Activated T-helper 1 cell treated with anti-CD3 and anti-CD28 coated beads, Interleukin-12 subunit alpha, Interleukin-12 subunit beta, Interleukin-2, Interleukin-4 antibody, amounts not matched to agents 30 ng/mL and 10 ng/mL and 1 ng/mL, durations not matched to agents 14 hours and 24 hours and 36 hours (primary cell): ENCODE measurements at regions not wholly inside any gene's neighbourhood (a gene's known extent, or its start where the extent isn't known, plus 50 kb on each side); places are given as distances from the start of the nearest gene placed in this dataset.

Experiments
- DNase-seq: peaks from one replicate; pipeline ENCODE4 v3.0.0; 2021; ENCODE audit warnings: low spot score
- H3K27ac Mint-ChIP-seq: one replicate; pipeline ENCODE4 v1.8.0; 2021; ENCODE audit warnings: mild to moderate bottlenecking, mixed read lengths
- H3K27me3 Mint-ChIP-seq: one replicate; pipeline ENCODE4 v1.8.0; 2022; ENCODE audit warnings: mild to moderate bottlenecking, moderate library complexity, mixed read lengths; ENCODE audit not compliant: insufficient read depth
- H3K36me3 Mint-ChIP-seq: one replicate; pipeline ENCODE4 v1.8.0; 2021; ENCODE audit warnings: low read depth, mixed read lengths
- H3K4me1 Mint-ChIP-seq: one replicate; pipeline ENCODE4 v1.8.0; 2021; ENCODE audit warnings: low read depth, mixed read lengths
- H3K4me3 Mint-ChIP-seq: one replicate; pipeline ENCODE4 v1.8.0; 2021; ENCODE audit warnings: mild to moderate bottlenecking, moderate library complexity, mixed read lengths
- H3K9me3 Mint-ChIP-seq: one replicate; pipeline ENCODE4 v1.8.0; 2021; ENCODE audit warnings: mixed read lengths
- intact Hi-C: fragments of 100-400 bp; cut with micrococcal nuclease; formaldehyde crosslinking; loops from one replicate; pipeline ENCODE4 v1.15.1; 2024

DNA sequence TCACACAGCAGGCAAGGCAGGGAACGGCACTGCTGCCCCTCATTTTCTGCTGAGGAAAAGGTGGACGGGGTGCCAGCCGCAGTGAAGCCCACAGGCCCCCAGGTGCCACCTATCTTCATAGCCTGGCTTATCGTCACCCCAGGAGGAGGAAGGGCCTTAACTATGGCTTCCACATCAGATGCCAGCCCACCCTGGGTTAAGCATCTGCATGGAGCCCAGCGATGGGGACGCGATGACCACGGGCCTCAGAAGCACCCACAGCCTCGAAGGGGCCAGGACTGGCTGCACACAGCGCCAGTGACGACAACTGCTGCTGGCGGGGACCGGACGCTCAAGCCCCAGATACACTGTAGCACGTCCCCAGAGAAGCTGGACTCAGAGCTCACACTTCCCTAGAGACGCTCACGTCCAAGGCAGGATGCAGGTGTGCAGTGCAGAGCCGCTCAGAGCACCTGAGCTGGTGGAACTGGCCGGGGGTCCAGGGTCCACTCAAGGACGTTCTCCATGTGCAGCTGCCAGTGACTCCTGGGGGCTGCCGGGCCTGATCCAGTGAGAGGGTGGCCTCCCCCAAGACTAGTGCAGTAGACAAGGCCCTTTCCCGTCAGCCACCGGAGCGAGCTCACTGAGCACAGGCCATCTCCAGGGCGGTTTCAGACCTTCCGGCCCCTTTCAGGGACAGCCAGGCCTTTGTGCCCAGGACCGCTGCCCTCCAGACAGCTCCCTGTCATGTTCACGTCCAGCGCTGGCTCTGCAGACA is 83.0 kb downstream of the YTHDF1 start:
- no peak for DNase-seq
- Mint-ChIP-seq H3K4me1 (no peaks in the 10 kb centered on the region), H3K4me3 (no peak overlapping the region), H3K36me3 (no peaks in the 10 kb centered on the region), H3K27ac (no peak overlapping the region), H3K9me3 (no peaks in the 10 kb centered on the region), H3K27me3 (no peaks in the 10 kb centered on the region)
- intact Hi-C loops, result no loop called here

DNA sequence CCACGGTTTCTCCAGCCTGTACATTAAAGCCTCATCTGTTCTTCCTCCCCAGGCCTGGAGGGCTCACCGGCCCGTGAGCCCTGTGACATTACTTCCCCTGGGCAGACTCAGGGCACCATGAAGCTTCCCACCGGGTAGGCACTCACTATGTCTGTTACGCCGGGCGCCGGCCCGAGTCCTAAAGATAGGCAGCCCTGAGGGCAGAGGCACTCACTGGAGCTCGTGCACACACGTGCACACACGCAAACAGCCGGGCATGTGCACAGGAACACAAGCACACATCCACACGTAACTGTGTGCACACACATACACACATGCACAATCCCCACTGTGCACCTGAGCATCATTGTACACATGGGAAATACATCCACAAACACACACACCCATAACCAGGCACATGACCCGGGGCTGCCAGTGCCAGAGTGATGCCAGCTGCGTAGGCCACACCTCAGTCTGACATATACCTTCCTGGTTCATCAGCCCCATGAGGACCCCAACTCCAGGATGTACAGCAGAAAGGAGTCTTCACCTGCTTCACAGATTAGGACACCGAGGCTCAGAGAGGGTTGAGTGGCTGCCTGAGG is 83.7 kb downstream of the YTHDF1 start:
- intact Hi-C loops, result no loop called here
- no peak for DNase-seq
- Mint-ChIP-seq H3K27me3 (no peaks in the 10 kb centered on the region), H3K4me1 (no peaks in the 10 kb centered on the region), H3K4me3 (no peak overlapping the region), H3K36me3 (no peaks in the 10 kb centered on the region), H3K27ac (no peak overlapping the region), H3K9me3 (no peaks in the 10 kb centered on the region)

DNA sequence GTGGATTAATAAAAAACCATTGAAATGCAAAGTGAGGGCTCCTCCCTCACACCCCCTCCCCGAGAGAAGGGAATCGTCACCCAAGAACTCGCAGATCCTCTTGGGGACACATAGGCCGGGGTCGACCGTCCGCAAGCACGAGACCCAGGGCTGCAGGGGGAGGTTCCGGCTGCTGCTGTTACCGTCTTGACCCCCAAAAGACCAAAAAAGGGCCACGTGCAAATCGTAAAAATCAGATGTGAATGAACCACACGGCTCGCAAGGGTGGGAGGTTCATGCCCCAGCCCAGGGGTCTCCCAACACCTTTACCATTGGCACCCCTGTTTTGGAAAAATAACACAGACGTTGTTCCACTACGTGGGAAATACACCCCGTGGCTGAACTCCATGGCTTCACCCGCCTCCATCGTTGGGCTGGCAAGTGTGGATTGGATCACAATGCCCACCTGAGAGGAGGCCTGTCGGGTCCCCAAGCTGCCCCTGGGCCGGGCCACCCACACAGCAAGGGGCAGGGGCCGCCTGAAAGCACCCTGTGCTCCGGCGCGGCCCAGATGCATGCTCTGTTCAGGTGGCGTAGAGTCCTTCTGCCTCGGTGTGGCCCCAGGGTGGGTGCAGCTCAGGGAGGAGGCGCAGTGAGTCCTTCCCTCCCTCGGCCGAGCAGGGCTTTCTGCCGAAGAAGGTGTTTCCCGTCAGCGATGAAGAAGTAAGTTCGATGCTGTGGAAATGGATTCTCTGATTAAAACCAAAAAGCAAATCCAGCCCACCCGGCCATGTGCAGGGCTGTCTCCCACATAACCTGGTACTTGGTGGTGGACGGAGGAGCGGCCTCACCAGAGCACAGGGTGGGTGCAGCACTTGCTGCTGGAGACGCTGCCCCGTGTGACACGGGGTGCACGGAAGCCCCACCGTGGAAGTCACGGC is 85.0 kb downstream of the YTHDF1 start:
- no peak for DNase-seq
- no peaks in the 10 kb centered on the region for H3K4me1 Mint-ChIP-seq
- H3K27me3 Mint-ChIP-seq, result no peaks in the 10 kb centered on the region
- H3K4me3 Mint-ChIP-seq, result no peak overlapping the region
- no peaks in the 10 kb centered on the region for H3K9me3 Mint-ChIP-seq
- no peak overlapping the region for H3K27ac Mint-ChIP-seq
- H3K36me3 Mint-ChIP-seq, result no peaks in the 10 kb centered on the region
- intact Hi-C loops, result no loop called here

DNA sequence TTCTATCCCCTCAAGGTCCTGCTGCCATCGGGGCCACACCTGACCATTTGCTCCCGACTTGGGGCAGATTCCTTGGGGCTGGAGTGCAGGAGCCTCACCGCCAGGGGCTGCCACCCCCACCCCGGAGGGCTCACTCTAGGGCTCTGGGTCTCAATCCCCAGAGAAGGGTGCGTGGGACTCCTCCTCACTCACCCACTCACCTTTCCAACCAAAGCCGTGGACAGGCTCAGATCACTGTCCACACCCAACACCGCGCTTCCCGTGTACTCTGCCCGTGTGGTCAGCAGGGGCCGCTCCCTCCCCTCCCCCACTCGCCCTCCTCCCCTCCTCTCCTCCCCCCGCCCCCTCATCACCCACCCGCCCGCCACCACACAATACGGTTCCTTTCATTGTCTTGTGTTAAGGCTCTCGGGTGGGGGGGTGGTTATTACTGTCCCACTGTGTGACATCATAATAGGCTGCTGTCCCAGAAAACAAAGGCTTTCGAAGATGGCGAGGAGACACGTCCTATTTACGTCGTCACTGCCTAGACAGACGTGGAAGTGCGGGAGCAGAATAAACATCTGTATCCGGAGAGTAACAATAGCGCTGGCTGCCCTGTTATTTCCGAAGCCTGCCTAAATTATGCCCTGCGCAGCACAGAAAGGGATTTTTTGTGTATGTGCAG is 85.8 kb downstream of the YTHDF1 start:
- Mint-ChIP-seq H3K9me3 (no peaks in the 10 kb centered on the region), H3K27ac (no peak overlapping the region), H3K27me3 (no peaks in the 10 kb centered on the region), H3K4me3 (no peak overlapping the region), H3K4me1 (no peaks in the 10 kb centered on the region), H3K36me3 (no peaks in the 10 kb centered on the region)
- no peak for DNase-seq
- intact Hi-C loops, result no loop called here

DNA sequence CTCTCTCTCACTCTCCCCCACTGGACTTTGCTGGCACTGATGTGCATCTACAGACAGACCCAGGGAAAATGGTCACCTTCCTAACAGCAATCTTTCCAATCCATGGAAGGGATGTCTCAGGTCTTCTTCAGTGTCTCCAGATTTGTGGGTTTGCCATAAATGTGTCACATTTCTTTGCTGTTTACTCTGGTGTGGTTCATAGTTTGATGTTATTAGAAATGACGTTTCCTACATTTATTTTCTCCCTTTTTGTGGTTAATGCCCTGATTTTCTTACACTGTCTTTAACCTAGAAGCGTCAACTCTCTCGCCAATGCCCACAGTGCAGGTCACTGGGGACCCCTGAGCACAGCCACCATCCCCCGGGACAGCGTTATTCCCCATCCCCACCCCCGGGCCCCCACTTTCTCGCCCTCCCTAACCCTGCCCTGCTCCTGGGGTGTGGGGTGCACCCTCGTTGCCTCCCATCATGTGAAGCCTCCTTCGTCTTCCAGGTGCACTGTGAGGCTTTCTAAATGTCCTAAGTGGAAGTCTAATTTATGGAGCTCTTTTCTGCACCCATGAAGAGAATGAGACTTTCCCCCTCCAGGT is 86.5 kb downstream of the YTHDF1 start:
- H3K36me3 Mint-ChIP-seq, result no peaks in the 10 kb centered on the region
- H3K27ac Mint-ChIP-seq, result no peak overlapping the region
- H3K4me3 Mint-ChIP-seq, result no peak overlapping the region
- intact Hi-C loops, result no loop called here
- DNase-seq, result no peak
- no peaks in the 10 kb centered on the region for H3K4me1 Mint-ChIP-seq
- no peaks in the 10 kb centered on the region for H3K9me3 Mint-ChIP-seq
- H3K27me3 Mint-ChIP-seq, result no peaks in the 10 kb centered on the region

DNA sequence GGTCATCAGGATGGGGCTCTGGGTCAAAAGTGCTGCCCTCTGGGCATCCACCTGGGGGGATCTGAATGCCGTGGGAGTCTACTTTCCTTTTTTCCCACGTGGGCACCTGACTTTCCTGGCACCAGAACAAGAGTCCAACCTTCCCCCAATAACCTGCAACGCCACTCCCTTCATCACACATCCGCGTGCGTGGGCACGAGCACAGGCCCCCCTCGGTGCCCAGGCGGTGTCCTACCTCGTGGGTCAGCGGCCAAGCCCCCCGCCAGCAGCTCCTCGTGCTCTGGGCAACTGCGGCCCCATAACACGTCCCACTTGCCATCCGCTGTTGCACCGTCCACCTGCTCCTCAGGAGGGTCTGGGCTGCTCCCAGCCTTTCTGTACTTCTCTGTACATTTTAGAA is 87.0 kb downstream of the YTHDF1 start:
- Mint-ChIP-seq H3K9me3 (no peaks in the 10 kb centered on the region), H3K27ac (no peak overlapping the region), H3K4me3 (no peak overlapping the region), H3K27me3 (no peaks in the 10 kb centered on the region), H3K4me1 (no peaks in the 10 kb centered on the region), H3K36me3 (no peaks in the 10 kb centered on the region)
- intact Hi-C loops, result no loop called here
- no peak for DNase-seq

DNA sequence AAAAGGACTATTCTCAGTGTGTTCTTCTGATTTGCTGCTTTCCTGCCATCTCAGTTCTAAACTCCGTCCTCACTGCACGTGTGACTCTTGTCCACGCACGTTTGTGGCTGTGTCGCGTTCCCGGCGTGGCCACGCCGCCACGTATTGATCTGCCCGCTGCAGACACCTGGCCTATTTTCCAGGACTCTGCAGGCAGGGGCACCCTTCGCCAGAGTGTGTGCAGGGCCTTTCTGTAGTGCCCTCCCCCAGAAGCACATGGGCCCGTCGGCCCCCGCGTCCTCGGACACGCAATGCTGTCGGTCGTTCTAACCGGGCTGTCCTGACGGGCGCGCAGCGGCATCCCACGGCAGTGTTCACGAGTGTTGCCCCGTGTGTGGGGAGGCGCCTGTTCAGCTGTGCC is 87.6 kb downstream of the YTHDF1 start:
- Mint-ChIP-seq H3K9me3 (no peaks in the 10 kb centered on the region), H3K27me3 (no peaks in the 10 kb centered on the region), H3K4me3 (no peak overlapping the region), H3K36me3 (no peaks in the 10 kb centered on the region), H3K4me1 (no peaks in the 10 kb centered on the region), H3K27ac (no peak overlapping the region)
- DNase-seq, result no peak
- intact Hi-C loops, result no loop called here

DNA sequence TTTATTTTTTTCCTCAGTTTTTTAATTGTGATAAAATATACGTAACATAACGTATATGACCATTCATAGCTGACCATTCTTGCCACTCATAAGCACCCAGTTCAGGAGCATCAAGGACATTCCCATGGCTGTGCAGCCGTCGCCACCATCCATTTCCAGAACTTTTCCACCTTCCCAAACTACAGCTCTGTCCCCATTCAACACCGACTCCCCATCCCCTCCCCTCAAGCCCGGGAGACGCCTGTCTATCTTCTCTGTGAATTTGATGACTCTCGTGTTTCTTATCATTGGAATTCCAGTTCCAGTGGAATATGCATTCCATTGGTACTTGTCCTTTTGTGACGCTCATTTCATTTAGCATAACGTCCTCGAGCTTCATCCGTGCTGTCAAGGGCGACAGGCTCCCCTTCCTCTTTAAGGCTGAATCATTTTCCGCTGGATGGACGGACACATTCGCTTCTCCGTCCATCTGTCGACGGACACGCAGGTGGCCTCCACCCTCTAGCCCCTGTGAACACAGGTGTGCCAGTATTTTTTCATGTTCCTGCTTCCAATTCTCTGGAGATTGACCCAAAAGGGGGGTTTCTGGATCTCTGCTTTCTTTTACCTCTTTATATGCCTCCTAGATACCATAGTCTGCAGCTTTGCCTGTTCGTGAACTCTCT is 88.1 kb downstream of the YTHDF1 start:
- DNase-seq, result no peak
- no peak overlapping the region for H3K27ac Mint-ChIP-seq
- intact Hi-C loops, result no loop called here
- no peaks in the 10 kb centered on the region for H3K36me3 Mint-ChIP-seq
- no peaks in the 10 kb centered on the region for H3K9me3 Mint-ChIP-seq
- H3K4me3 Mint-ChIP-seq, result no peak overlapping the region
- no peaks in the 10 kb centered on the region for H3K4me1 Mint-ChIP-seq
- H3K27me3 Mint-ChIP-seq, result no peaks in the 10 kb centered on the region

DNA sequence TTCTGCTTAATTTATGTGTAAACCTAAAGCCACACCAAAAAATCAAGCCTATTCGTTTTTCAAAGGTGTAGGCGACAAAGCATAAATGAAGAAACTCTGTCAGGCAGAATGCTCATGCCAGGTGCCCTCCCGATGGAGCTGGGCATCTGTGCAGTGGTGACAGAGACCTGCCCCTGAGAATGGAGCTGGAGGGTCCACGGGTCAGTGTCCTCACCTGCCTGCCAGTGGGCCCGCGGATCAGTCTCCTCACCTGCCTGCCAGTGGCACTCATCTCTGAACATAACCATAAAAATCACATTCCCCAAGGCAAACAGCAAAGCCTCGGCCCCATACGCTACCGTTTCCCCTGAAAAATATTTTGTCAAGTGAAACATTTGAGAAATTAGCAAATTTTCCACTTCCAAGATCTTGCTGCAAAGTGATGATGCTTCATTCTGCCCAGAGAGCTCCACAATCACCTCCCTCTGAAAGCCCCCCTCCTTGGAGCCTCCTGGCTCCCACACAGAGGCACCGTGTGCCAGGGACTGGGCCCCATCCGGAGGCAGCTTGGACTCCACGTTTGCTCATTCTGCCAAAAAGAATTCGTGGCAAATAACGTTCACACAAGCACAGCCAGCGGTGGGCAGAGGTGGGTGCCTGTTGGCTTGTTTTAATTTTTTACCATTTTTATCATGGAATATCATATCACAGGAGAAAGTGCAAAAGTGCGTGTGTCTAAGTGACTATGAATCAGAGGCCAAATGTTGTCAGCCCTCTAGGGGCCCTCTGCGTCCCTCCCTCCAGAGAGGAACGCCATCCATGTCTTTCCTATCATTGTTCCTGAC is 88.8 kb downstream of the YTHDF1 start:
- Mint-ChIP-seq H3K4me3 (no peak overlapping the region), H3K36me3 (no peaks in the 10 kb centered on the region), H3K4me1 (no peaks in the 10 kb centered on the region), H3K9me3 (no peaks in the 10 kb centered on the region), H3K27me3 (no peaks in the 10 kb centered on the region), H3K27ac (no peak overlapping the region)
- intact Hi-C loops, result no loop called here
- no peak for DNase-seq

DNA sequence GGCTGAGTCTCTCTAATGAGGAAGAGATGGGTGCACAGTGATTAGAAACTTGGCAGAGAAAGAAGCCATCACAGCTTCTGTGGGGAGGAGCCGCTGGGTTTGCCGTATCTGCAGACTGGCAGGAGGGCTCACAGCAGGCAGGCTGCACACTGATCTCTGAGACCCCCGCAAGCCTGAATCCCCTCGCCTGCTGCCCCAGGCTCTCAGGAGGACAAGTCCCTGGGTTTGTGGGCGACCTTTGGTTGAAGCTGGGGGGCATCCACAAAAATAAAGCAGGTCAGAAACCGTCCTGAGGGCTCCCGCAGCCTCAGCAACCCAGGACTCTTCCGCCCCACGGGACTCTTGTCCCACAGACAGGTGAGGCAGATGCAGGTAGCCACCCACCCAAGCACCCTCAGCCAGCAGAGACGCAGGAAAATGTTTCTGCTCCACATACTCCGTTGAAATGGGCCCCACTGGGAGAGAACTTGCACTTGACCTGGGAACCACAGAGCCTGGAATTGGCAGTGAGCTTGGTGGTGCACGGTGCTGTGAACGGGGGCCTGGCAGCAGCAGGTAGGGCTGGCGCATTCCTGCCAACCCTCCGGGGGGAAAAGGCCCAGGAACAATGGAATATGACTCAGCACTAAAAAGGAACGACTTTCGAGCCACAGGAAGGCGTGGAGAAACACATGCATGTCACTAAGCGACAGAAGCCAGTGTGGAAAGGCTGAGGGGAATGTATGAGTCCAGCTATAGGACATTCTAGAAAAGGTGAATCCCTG is 89.9 kb downstream of the YTHDF1 start:
- H3K36me3 Mint-ChIP-seq, result no peaks in the 10 kb centered on the region
- DNase-seq, result no peak
- no peaks in the 10 kb centered on the region for H3K9me3 Mint-ChIP-seq
- no peaks in the 10 kb centered on the region for H3K27me3 Mint-ChIP-seq
- no peaks in the 10 kb centered on the region for H3K4me1 Mint-ChIP-seq
- no peak overlapping the region for H3K27ac Mint-ChIP-seq
- H3K4me3 Mint-ChIP-seq, result no peak overlapping the region
- intact Hi-C loops, result no loop called here

DNA sequence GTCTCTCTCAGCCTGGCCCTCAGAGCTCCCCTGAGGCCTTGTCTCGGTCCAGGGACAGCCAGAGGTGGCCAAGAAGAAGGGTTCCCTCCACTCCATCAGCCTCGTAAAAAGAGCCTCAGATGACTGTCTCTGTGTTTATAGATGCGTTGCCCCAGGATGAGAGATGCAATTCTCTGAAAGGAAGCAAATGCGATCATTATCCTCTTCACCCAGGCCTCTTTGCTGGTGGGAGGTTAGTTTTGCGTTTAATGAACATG is 90.4 kb downstream of the YTHDF1 start:
- H3K4me1 Mint-ChIP-seq, result no peaks in the 10 kb centered on the region
- no peak for DNase-seq
- H3K27me3 Mint-ChIP-seq, result no peaks in the 10 kb centered on the region
- H3K9me3 Mint-ChIP-seq, result no peaks in the 10 kb centered on the region
- intact Hi-C loops, result no loop called here
- H3K27ac Mint-ChIP-seq, result no peak overlapping the region
- no peaks in the 10 kb centered on the region for H3K36me3 Mint-ChIP-seq
- no peak overlapping the region for H3K4me3 Mint-ChIP-seq
